ENCODE measurements at regions not wholly inside any gene's neighbourhood (a gene's known extent, or its start where the extent isn't known, plus 50 kb on each side); places are given as distances from the start of the nearest gene placed in this dataset.

DNA sequence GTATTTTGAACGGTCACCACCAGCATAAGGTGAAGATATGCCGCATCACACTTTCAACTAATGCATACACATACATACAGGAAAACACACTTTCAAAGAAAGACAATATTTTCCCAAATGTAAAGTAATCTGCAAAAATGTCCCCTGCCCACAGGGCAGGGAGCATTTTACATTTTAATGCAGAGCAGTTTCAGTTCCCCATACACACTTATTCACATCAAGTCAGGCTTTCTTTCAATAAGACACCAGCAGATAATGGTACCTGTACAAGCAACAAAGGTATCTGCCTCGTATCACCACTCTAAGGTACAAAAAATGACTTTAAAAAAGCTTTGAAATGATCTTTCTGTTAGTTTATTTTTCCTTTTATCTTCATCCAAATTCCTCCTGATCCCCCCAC is 247.1 kb upstream of the CCNG1 start:
- no peak for TF ChIP-seq FOXM1 (IDR thresholded peaks at IDR 0.05; ENCODE audit: borderline replicate concordance)
- TF ChIP-seq FOXK2 (IDR thresholded peaks at IDR 0.05) = no peak
- no peak for TF ChIP-seq BHLHE40 (IDR thresholded peaks at IDR 0.05; ENCODE audit: borderline replicate concordance)
- TF ChIP-seq FOXA1 (IDR thresholded peaks at IDR 0.05) = no peak
- TF ChIP-seq ELF4 (IDR thresholded peaks at IDR 0.05) = no peak
- TF ChIP-seq L3MBTL2 (conservative IDR thresholded peaks at IDR 0.05) = no peak
- TF ChIP-seq NFRKB (IDR thresholded peaks at IDR 0.05) = no peak
- ChIA-PET POLR2A (no interaction called here), CTCF (no interaction called here)
- DNase-seq (ENCODE audit: extremely low spot score) = no peak

- TF ChIP-seq HDGF (IDR thresholded peaks at IDR 0.05; ENCODE audit: borderline replicate concordance) (no peak), FOXM1 (IDR thresholded peaks at IDR 0.05; ENCODE audit: borderline replicate concordance) (no peak), TARDBP (IDR thresholded peaks at IDR 0.05) (no peak), FOXK2 (IDR thresholded peaks at IDR 0.05) (no peak), SP1 (IDR thresholded peaks at IDR 0.05) (no peak), NFRKB (IDR thresholded peaks at IDR 0.05) (no peak), ARNT (IDR thresholded peaks at IDR 0.05) (no peak), FOXA1 (IDR thresholded peaks at IDR 0.05) (no peak), L3MBTL2 (conservative IDR thresholded peaks at IDR 0.05) (no peak), SUZ12 (IDR thresholded peaks at IDR 0.05) (no peak), ZNF384 (IDR thresholded peaks at IDR 0.05) (no peak)
- no peak for DNase-seq (ENCODE audit: extremely low spot score)
- POLR2A ChIA-PET = no interaction called here
- CTCF ChIA-PET = no interaction called here
These were observed 246.6 kb upstream of the CCNG1 start for GRCh38 chr5:163190784-163191183.

DNA sequence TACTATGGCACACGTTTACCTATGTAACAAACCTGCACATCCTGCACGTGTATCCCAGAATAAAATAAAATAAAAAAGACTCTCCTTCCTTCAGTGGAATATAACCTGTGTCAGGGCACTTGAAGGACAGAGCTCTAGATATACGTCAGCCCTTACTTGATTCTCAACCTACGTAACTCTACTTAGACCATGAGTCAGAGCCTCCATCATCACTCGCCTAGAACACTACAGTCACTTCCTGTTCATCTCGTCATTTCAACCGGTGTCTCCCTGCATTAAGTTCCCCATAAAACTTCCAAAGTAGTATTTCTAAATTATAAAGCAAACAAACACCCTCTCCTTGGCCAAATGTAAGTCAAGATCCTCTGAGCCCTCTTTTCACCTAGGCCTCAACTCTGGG is 243.5 kb upstream of the CCNG1 start:
- CTCF ChIA-PET = no interaction called here
- TF ChIP-seq, protein P1, sequence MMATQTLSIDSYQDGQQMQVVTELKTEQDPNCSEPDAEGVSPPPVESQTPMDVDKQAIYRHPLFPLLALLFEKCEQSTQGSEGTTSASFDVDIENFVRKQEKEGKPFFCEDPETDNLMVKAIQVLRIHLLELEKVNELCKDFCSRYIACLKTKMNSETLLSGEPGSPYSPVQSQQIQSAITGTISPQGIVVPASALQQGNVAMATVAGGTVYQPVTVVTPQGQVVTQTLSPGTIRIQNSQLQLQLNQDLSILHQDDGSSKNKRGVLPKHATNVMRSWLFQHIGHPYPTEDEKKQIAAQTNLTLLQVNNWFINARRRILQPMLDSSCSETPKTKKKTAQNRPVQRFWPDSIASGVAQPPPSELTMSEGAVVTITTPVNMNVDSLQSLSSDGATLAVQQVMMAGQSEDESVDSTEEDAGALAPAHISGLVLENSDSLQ (IDR thresholded peaks at IDR 0.05) = no peak
- no peak for TF ChIP-seq SP1 (IDR thresholded peaks at IDR 0.05)
- TF ChIP-seq ZNF384 (IDR thresholded peaks at IDR 0.05) = no peak
- TF ChIP-seq HDGF (IDR thresholded peaks at IDR 0.05; ENCODE audit: borderline replicate concordance) = no peak
- no peak for TF ChIP-seq NFRKB (IDR thresholded peaks at IDR 0.05)
- TF ChIP-seq FOXK2 (IDR thresholded peaks at IDR 0.05) = no peak
- no peak for TF ChIP-seq L3MBTL2 (conservative IDR thresholded peaks at IDR 0.05)
- TF ChIP-seq LEF1 (IDR thresholded peaks at IDR 0.05; ENCODE audit: borderline replicate concordance) = no peak
- TF ChIP-seq TARDBP (IDR thresholded peaks at IDR 0.05) = no peak
- TF ChIP-seq FOXA1 (IDR thresholded peaks at IDR 0.05) = no peak
- TF ChIP-seq ARNT (IDR thresholded peaks at IDR 0.05) = no peak
- no peak for TF ChIP-seq SUZ12 (IDR thresholded peaks at IDR 0.05)
- TF ChIP-seq BHLHE40 (IDR thresholded peaks at IDR 0.05; ENCODE audit: borderline replicate concordance) = no peak
- no peak for TF ChIP-seq CTBP1 (IDR thresholded peaks at IDR 0.05; ENCODE audit: borderline replicate concordance)
- no peak for TF ChIP-seq ELF4 (IDR thresholded peaks at IDR 0.05)
- TF ChIP-seq FOXM1 (IDR thresholded peaks at IDR 0.05; ENCODE audit: borderline replicate concordance) = no peak
- POLR2A ChIA-PET = no interaction called here
- no peak for DNase-seq (ENCODE audit: extremely low spot score)

DNA sequence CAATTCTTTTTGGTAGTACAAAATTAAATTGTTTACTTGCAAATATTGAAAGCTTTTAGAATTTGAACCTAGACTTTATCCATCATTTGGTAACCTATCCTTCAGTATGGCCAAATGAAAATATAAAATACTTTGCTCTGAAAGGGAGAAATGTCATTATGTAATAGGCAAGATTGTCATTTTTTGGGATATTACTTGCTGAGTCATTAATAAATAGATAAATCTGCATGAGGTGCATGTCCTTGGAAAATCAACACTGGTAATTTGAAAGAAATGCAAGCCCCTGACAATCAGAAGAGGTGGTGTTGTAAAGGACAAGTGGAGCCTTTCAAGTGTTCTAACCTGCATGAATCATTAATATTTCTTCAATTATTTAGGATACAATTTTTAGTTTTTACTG is 231.8 kb upstream of the CCNG1 start:
- DNase-seq (ENCODE audit: extremely low spot score) = no peak
- TF ChIP-seq ARNT (IDR thresholded peaks at IDR 0.05) (no peak), NFRKB (IDR thresholded peaks at IDR 0.05) (no peak), HDGF (IDR thresholded peaks at IDR 0.05; ENCODE audit: borderline replicate concordance) (no peak), TARDBP (IDR thresholded peaks at IDR 0.05) (no peak)
- ChIA-PET CTCF (interaction anchor here (0.6 kb wide), 1 partner anchor 309 kb away, joined by 3 read pairs; no protein-coding TSS in a partner anchor), POLR2A (no interaction called here)

GRCh38 chr5:163221581-163221980 is 215.8 kb upstream of the CCNG1 start:
- no peak for TF ChIP-seq FOXK2 (IDR thresholded peaks at IDR 0.05)
- TF ChIP-seq BHLHE40 (IDR thresholded peaks at IDR 0.05; ENCODE audit: borderline replicate concordance) = no peak
- TF ChIP-seq SP1 (IDR thresholded peaks at IDR 0.05) = no peak
- no peak for TF ChIP-seq ZNF384 (IDR thresholded peaks at IDR 0.05)
- TF ChIP-seq L3MBTL2 (conservative IDR thresholded peaks at IDR 0.05) = no peak
- no peak for TF ChIP-seq ARNT (IDR thresholded peaks at IDR 0.05)
- no peak for TF ChIP-seq SUZ12 (IDR thresholded peaks at IDR 0.05)
- no peak for TF ChIP-seq LEF1 (IDR thresholded peaks at IDR 0.05; ENCODE audit: borderline replicate concordance)
- TF ChIP-seq FOXA1 (IDR thresholded peaks at IDR 0.05) = no peak
- TF ChIP-seq ELF4 (IDR thresholded peaks at IDR 0.05) = no peak

GRCh38 chr5:163222982-163223381 is 214.4 kb upstream of the CCNG1 start:
- POLR2A ChIA-PET = no interaction called here
- no peak for DNase-seq (ENCODE audit: extremely low spot score)
- CTCF ChIA-PET = interaction anchor here (0.8 kb wide), 1 partner anchor 185 kb away, joined by 3 read pairs; no protein-coding TSS in a partner anchor
- no peak for TF ChIP-seq HDGF (IDR thresholded peaks at IDR 0.05; ENCODE audit: borderline replicate concordance)
- no peak for TF ChIP-seq NFRKB (IDR thresholded peaks at IDR 0.05)
- no peak for TF ChIP-seq FOXM1 (IDR thresholded peaks at IDR 0.05; ENCODE audit: borderline replicate concordance)

More at GRCh38 chr5:163221581-163221980, 215.8 kb upstream of the CCNG1 start:
- DNase-seq (ENCODE audit: extremely low spot score) = no peak
- POLR2A ChIA-PET = no interaction called here
- CTCF ChIA-PET = no interaction called here

- CTCF ChIA-PET = no interaction called here
These were observed 192.9 kb upstream of the CCNG1 start for GRCh38 chr5:163244445-163244987.

More at GRCh38 chr5:163244445-163244987, 192.9 kb upstream of the CCNG1 start:
- no peak for DNase-seq (ENCODE audit: extremely low spot score)
- no peak for TF ChIP-seq L3MBTL2 (conservative IDR thresholded peaks at IDR 0.05)
- no peak for TF ChIP-seq HDGF (IDR thresholded peaks at IDR 0.05; ENCODE audit: borderline replicate concordance)
- no peak for TF ChIP-seq CTBP1 (IDR thresholded peaks at IDR 0.05; ENCODE audit: borderline replicate concordance)
- no peak for TF ChIP-seq NFRKB (IDR thresholded peaks at IDR 0.05)
- TF ChIP-seq SUZ12 (IDR thresholded peaks at IDR 0.05) = no peak
- no peak for TF ChIP-seq BHLHE40 (IDR thresholded peaks at IDR 0.05; ENCODE audit: borderline replicate concordance)
- TF ChIP-seq, protein P1 (IDR thresholded peaks at IDR 0.05) = no peak
- TF ChIP-seq ELF4 (IDR thresholded peaks at IDR 0.05) = no peak
- TF ChIP-seq ZNF384 (IDR thresholded peaks at IDR 0.05) = no peak
- POLR2A ChIA-PET = no interaction called here

All from HEK293T (cell line).